Activated naive CD8-positive, alpha-beta T cell treated with anti-CD3 and anti-CD28 coated beads, Interleukin-2, amount 50 U/mL, for 16 hours (primary cell): ENCODE measurements at regions not wholly inside any gene's neighbourhood (a gene's known extent, or its start where the extent isn't known, plus 50 kb on each side); places are given as distances from the start of the nearest gene placed in this dataset.

ENCODE experiments used
- DNase-seq: peaks from one replicate; pipeline ENCODE4 v3.0.0-alpha.2; 2020; ENCODE audit warnings: low read depth, low spot score

GRCh38 chr6:14713008-14713960 is 532.6 kb upstream of the JARID2 start:
- no peak for DNase-seq

- no peak for DNase-seq
Observed at GRCh38 chr6:14713966-14714631, 531.8 kb upstream of the JARID2 start.

GRCh38 chr6:14715076-14715475 is 530.8 kb upstream of the JARID2 start:
- DNase-seq, result no peak

- no peak for DNase-seq
Observed at GRCh38 chr6:14716499-14717146, 529.2 kb upstream of the JARID2 start.

GRCh38 chr6:14717307-14717706 is 528.6 kb upstream of the JARID2 start:
- DNase-seq, result no peak

GRCh38 chr6:14718861-14719260 is 527.0 kb upstream of the JARID2 start:
- DNase-seq, result no peak

- DNase-seq, result no peak
Observed at GRCh38 chr6:14719270-14719669, 526.6 kb upstream of the JARID2 start.

- no peak for DNase-seq
Observed at GRCh38 chr6:14720411-14721102, 525.3 kb upstream of the JARID2 start.

GRCh38 chr6:14721103-14721758 is 524.6 kb upstream of the JARID2 start:
- DNase-seq, result no peak

- DNase-seq, result no peak
Observed at GRCh38 chr6:14722001-14722562, 523.8 kb upstream of the JARID2 start.

GRCh38 chr6:14722704-14723103 is 523.2 kb upstream of the JARID2 start:
- no peak for DNase-seq

- no peak for DNase-seq
Observed at GRCh38 chr6:14723535-14724086, 522.3 kb upstream of the JARID2 start.

- DNase-seq, result no peak
Observed at GRCh38 chr6:14724549-14724948, 521.3 kb upstream of the JARID2 start.

GRCh38 chr6:14726816-14727493 is 518.9 kb upstream of the JARID2 start:
- no peak for DNase-seq

- no peak for DNase-seq
Observed at GRCh38 chr6:14727494-14728395, 518.1 kb upstream of the JARID2 start.

- DNase-seq, result no peak
Observed at GRCh38 chr6:14728396-14729024, 517.4 kb upstream of the JARID2 start.

- no peak for DNase-seq
Observed at GRCh38 chr6:14729129-14729871, 516.6 kb upstream of the JARID2 start.

GRCh38 chr6:14730654-14731053 is 515.2 kb upstream of the JARID2 start:
- no peak for DNase-seq
